ENCODE measurements at regions not wholly inside any gene's neighbourhood (a gene's known extent, or its start where the extent isn't known, plus 50 kb on each side); places are given as distances from the start of the nearest gene placed in this dataset.

- no peaks in the 10 kb centered on the region for H3K36me3 ChIP-seq
- no peaks in the 10 kb centered on the region for H3K9me3 ChIP-seq (ENCODE audit: low read depth)
- Mint-ChIP-seq H3K36me3 (no peaks in the 10 kb centered on the region), H3K27me3 (ENCODE audit: insufficient read depth, low read depth) (peaks cover 18% of the 10 kb centered on the region), H3K27ac (no peak overlapping the region), H3K4me3 (no peak overlapping the region), H3K4me1 (peaks cover 1% of the 10 kb centered on the region), H3K9me3 (peaks cover 3% of the 10 kb centered on the region)
- H3K4me2 ChIP-seq: no peak overlapping the region
- DNase-seq (ENCODE audit: low spot score): no peak
- H3K9ac ChIP-seq: no peak overlapping the region
- H3K4me3 ChIP-seq: no peak overlapping the region
- no peaks in the 10 kb centered on the region for H3F3A ChIP-seq (ENCODE audit: low read depth)
- no peak overlapping the region for H2AFZ ChIP-seq (replicated peaks)
- no peaks in the 10 kb centered on the region for H4K20me1 ChIP-seq (ENCODE audit: low read depth)
- H3K4me1 ChIP-seq: peaks cover 8% of the 10 kb centered on the region
- H3K27ac ChIP-seq: no peak overlapping the region
- no peaks in the 10 kb centered on the region for H3K27me3 ChIP-seq
- TF ChIP-seq CTCF (IDR thresholded peaks at IDR 0.05) (no peak), EZH2 (IDR thresholded peaks at IDR 0.05) (no peak), EZH2phosphoT487 (IDR thresholded peaks at IDR 0.05) (no peak)
- no peaks in the 10 kb centered on the region for H3K79me2 ChIP-seq (ENCODE audit: low read depth)
Observed at GRCh38 chr12:128019996-128020544, 246.9 kb upstream of the TMEM132C start.

GRCh38 chr12:128021561-128021960 lies 245.4 kb upstream of the TMEM132C start:
- Histone ChIP-seq H3K79me2 (ENCODE audit: low read depth) (no peaks in the 10 kb centered on the region), H3K27ac (no peak overlapping the region), H3F3A (ENCODE audit: low read depth) (no peaks in the 10 kb centered on the region), H3K4me2 (no peak overlapping the region), H3K9ac (no peak overlapping the region), H3K36me3 (no peaks in the 10 kb centered on the region), H3K9me3 (ENCODE audit: low read depth) (no peaks in the 10 kb centered on the region), H2AFZ (replicated peaks) (no peak overlapping the region), H4K20me1 (ENCODE audit: low read depth) (no peaks in the 10 kb centered on the region), H3K4me3 (no peak overlapping the region), H3K4me1 (peaks cover 8% of the 10 kb centered on the region), H3K27me3 (no peaks in the 10 kb centered on the region)
- Mint-ChIP-seq H3K27me3 (ENCODE audit: insufficient read depth, low read depth) (peaks cover 21% of the 10 kb centered on the region), H3K9me3 (peaks cover 3% of the 10 kb centered on the region), H3K4me1 (peaks cover 11% of the 10 kb centered on the region), H3K27ac (no peak overlapping the region), H3K36me3 (no peaks in the 10 kb centered on the region), H3K4me3 (no peak overlapping the region)
- no peak for DNase-seq (ENCODE audit: low spot score)
- TF ChIP-seq CTCF (IDR thresholded peaks at IDR 0.05): no peak
- TF ChIP-seq EZH2phosphoT487 (IDR thresholded peaks at IDR 0.05): no peak
- no peak for TF ChIP-seq EZH2 (IDR thresholded peaks at IDR 0.05)

GRCh38 chr12:128025589-128026245 lies 241.3 kb upstream of the TMEM132C start:
- H3K36me3 ChIP-seq: no peaks in the 10 kb centered on the region
- H3K9me3 ChIP-seq (ENCODE audit: low read depth): no peaks in the 10 kb centered on the region
- Mint-ChIP-seq H3K4me1 (peaks cover 14% of the 10 kb centered on the region), H3K9me3 (peaks cover 3% of the 10 kb centered on the region), H3K27ac (no peak overlapping the region), H3K4me3 (no peak overlapping the region), H3K27me3 (ENCODE audit: insufficient read depth, low read depth) (peaks cover 22% of the 10 kb centered on the region), H3K36me3 (no peaks in the 10 kb centered on the region)
- no peaks in the 10 kb centered on the region for H3K27me3 ChIP-seq
- TF ChIP-seq EZH2 (IDR thresholded peaks at IDR 0.05): no peak
- TF ChIP-seq EZH2phosphoT487 (IDR thresholded peaks at IDR 0.05): no peak
- no peak for TF ChIP-seq CTCF (IDR thresholded peaks at IDR 0.05)
- no peak overlapping the region for H3K4me3 ChIP-seq
- no peak overlapping the region for H3K27ac ChIP-seq
- no peak overlapping the region for H3K9ac ChIP-seq
- peaks cover 8% of the 10 kb centered on the region for H3K4me1 ChIP-seq
- no peak for DNase-seq (ENCODE audit: low spot score)
- no peak overlapping the region for H3K4me2 ChIP-seq
- H4K20me1 ChIP-seq (ENCODE audit: low read depth): no peaks in the 10 kb centered on the region
- H3F3A ChIP-seq (ENCODE audit: low read depth): no peaks in the 10 kb centered on the region
- peak overlapping the region; percentile 63 for H2AFZ ChIP-seq (replicated peaks)
- no peaks in the 10 kb centered on the region for H3K79me2 ChIP-seq (ENCODE audit: low read depth)
